Smooth muscle cell (in vitro differentiated cells): ENCODE measurements at regions not wholly inside any gene's neighbourhood (a gene's known extent, or its start where the extent isn't known, plus 50 kb on each side); places are given as distances from the start of the nearest gene placed in this dataset.

ENCODE experiments used
- DNase-seq: peaks from one replicate; lab custom pipeline; 2025; ENCODE audit not compliant: unreplicated experiment; lab: John Stamatoyannopoulos, UW
- H2AFZ ChIP-seq: fragments of 200-600 bp; sonication (generic); 2 replicates; pipeline ENCODE4 v1.6.0; 2016; ENCODE audit warnings: antibody characterized with exemption, low read depth, mild to moderate bottlenecking
- H3F3A ChIP-seq: fragments of 200-600 bp; sonication (generic); 2 replicates; pipeline ENCODE4 v1.6.0; 2017; ENCODE audit warnings: antibody characterized with exemption, low read depth
- H3K27ac ChIP-seq: fragments of 200-600 bp; sonication (generic); 2 replicates; pipeline ENCODE4 v1.5.1; 2016; ENCODE audit warnings: low read depth, mild to moderate bottlenecking
- H3K27me3 ChIP-seq: fragments of 200-600 bp; sonication (generic); 2 replicates; pipeline ENCODE4 v1.6.1; 2016; ENCODE audit warnings: low read depth, mild to moderate bottlenecking
- H3K36me3 ChIP-seq: fragments of 200-600 bp; sonication (generic); 2 replicates; pipeline ENCODE4 v1.5.1; 2016; ENCODE audit warnings: low read depth
- H3K4me1 ChIP-seq: fragments of 200-600 bp; sonication (generic); 2 replicates; pipeline ENCODE4 v1.5.1; 2016; ENCODE audit warnings: low read depth
- H3K4me2 ChIP-seq: fragments of 200-600 bp; sonication (generic); 2 replicates; pipeline ENCODE4 v1.6.0; 2016; ENCODE audit warnings: mild to moderate bottlenecking
- H3K4me3 ChIP-seq: fragments of 200-600 bp; sonication (generic); 2 replicates; pipeline ENCODE4 v1.5.1; 2016; ENCODE audit warnings: mild to moderate bottlenecking
- H3K79me2 ChIP-seq: fragments of 200-600 bp; sonication (generic); 2 replicates; pipeline ENCODE4 v1.6.0; 2016; ENCODE audit warnings: low read depth, mild to moderate bottlenecking
- H3K9ac ChIP-seq: fragments of 200-600 bp; sonication (generic); 2 replicates; pipeline ENCODE4 v1.6.0; 2016; ENCODE audit warnings: low read depth
- H3K9me3 ChIP-seq: fragments of 200-600 bp; sonication (generic); replicated peaks from 2 replicates; pipeline ENCODE4 v1.5.1; 2016; ENCODE audit warnings: low read depth
- H4K20me1 ChIP-seq: fragments of 200-600 bp; sonication (generic); 2 replicates; pipeline ENCODE4 v1.6.0; 2016; ENCODE audit warnings: low read depth
- CTCF ChIP-seq: fragments of 200-600 bp; sonication (generic); IDR thresholded peaks from 2 replicates; pipeline ENCODE4 v1.5.1; 2017; ENCODE audit warnings: borderline replicate concordance, mild to moderate bottlenecking, antibody characterized with exemption; ENCODE audit not compliant: insufficient read depth, poor library complexity, severe bottlenecking
- WGBS: methylation state at CpG from one replicate; pipeline ENCODE4 v1.1.7; 2016; ENCODE audit warnings: low lambda C conversion rate; 5-methylcytosine and 5-hydroxymethylcytosine counted together

GRCh38 chr15:99895189-99895955, 162.1 kb upstream of the LYSMD4 start:
- Histone ChIP-seq H3K27ac (no peak overlapping the region), H3K79me2 (no peaks in the 10 kb centered on the region), H2AFZ (no peak overlapping the region), H3K9me3 (no peaks in the 10 kb centered on the region), H3K36me3 (no peaks in the 10 kb centered on the region), H3F3A (no peaks in the 10 kb centered on the region), H3K4me3 (no peak overlapping the region), H3K4me1 (no peaks in the 10 kb centered on the region), H3K4me2 (no peak overlapping the region), H3K27me3 (no peaks in the 10 kb centered on the region), H4K20me1 (no peaks in the 10 kb centered on the region), H3K9ac (no peak overlapping the region)
- TF ChIP-seq CTCF = no peak
- DNase-seq = no peak
- 97% methylated on average over 4 of the region's 4 CpGs for WGBS

GRCh38 chr15:99878835-99879234, 145.6 kb upstream of the LYSMD4 start:
- H3K4me2 ChIP-seq = no peak overlapping the region
- TF ChIP-seq CTCF = no peak
- WGBS = 94% methylated on average over 3 of the region's 3 CpGs
- peaks cover 3% of the 10 kb centered on the region for H3K36me3 ChIP-seq
- H3F3A ChIP-seq = no peaks in the 10 kb centered on the region
- H3K9me3 ChIP-seq = no peaks in the 10 kb centered on the region
- no peaks in the 10 kb centered on the region for H3K27me3 ChIP-seq
- no peak overlapping the region for H3K4me3 ChIP-seq
- no peak overlapping the region for H2AFZ ChIP-seq
- H3K79me2 ChIP-seq = no peaks in the 10 kb centered on the region
- no peak overlapping the region for H3K9ac ChIP-seq
- H3K4me1 ChIP-seq = no peaks in the 10 kb centered on the region
- no peak for DNase-seq
- H4K20me1 ChIP-seq = no peaks in the 10 kb centered on the region
- H3K27ac ChIP-seq = no peak overlapping the region

- Histone ChIP-seq H3K9me3 (no peaks in the 10 kb centered on the region), H3K79me2 (no peaks in the 10 kb centered on the region), H2AFZ (no peak overlapping the region), H3K9ac (no peak overlapping the region), H3F3A (no peaks in the 10 kb centered on the region), H3K4me2 (no peak overlapping the region), H3K4me3 (no peak overlapping the region), H4K20me1 (no peaks in the 10 kb centered on the region), H3K4me1 (no peaks in the 10 kb centered on the region), H3K27ac (no peak overlapping the region), H3K27me3 (no peaks in the 10 kb centered on the region), H3K36me3 (no peaks in the 10 kb centered on the region)
- TF ChIP-seq CTCF = no peak
- 87% methylated on average over 2 of the region's 2 CpGs for whole genome bisulfite sequencing
- DNase-seq = no peak
Observed at GRCh38 chr15:99873451-99873850, 140.2 kb upstream of the LYSMD4 start.
